GM19023 (cell line): ENCODE measurements at regions not wholly inside any gene's neighbourhood (a gene's known extent, or its start where the extent isn't known, plus 50 kb on each side); places are given as distances from the start of the nearest gene placed in this dataset.
"Not testable (repeated sequence)": the region's sequence is repeated elsewhere in the genome, so short reads cannot be mapped to it uniquely, and the experiment has no call there.

Experiments used
- ATAC-seq: cut with Tn5 transposase; IDR thresholded peaks from one replicate; pipeline ENCODE4 v1.9.1; 2021; ENCODE audit warnings: mild to moderate bottlenecking, moderate library complexity; ENCODE audit not compliant: unreplicated experiment

DNA sequence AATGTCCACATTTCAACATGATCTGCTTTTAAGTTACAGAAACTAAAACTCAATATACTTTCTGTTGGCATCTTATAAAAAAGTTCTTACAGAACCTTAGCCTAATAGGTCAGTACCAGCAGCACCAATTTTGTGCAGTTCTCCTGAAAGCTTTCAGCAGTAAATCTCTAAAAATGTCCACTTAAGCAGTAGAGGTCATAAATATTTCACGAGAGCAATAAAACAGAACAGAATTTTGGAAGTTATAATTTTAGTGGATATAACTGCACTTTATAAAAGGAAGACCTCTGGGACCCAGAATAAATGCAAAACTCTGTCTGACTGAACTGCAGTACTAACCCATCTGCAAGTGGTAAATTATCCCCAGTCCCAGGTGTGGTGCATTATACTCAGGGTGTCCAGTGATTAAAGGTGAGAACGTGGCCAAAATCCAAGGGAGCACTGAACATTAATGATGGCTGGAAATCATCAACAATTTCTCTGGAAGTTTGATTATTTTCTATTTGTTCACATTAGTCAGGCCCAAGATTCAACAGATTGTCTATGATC is 172.6 kb upstream of the RSPO3 start:
- ATAC-seq: no peak

DNA sequence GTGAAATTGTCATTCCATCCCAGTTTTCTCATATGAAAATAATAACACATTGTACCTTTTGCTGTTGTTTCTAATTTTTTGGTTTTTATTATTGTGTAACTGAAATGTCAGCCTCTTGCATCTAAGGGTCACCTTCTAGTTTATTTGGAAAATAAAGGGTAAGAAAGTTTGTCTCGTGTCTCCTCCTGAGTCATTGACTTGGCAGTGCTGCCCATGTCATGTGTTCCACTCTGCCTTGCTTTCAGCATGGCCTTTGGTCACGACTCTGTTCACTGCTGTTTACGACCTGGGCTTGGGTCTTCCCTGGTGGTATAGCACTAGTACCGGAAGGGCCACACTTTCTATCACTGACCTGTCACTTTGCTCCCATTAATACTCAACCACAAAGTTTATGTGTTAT is 171.4 kb upstream of the RSPO3 start:
- ATAC-seq: no peak

DNA sequence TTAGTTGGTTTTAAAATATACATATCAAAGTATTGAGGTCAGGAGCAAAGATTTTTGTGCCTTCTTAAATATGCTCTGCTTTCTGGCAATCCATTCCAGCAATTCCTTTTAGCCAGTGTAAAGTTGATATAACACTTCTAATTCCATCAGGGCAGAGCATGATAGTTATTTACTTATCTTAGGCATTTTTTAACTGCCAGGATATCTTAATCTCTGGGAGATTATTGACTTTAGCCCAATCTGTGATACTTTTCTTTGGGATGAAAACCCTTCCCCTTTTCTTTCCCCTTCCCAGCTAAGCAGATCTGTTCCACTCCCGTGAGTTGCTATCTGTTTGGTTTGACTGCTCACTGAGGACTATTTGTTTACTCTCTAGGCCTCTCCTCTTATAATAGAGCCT is 168.7 kb upstream of the RSPO3 start:
- no peak for ATAC-seq

DNA sequence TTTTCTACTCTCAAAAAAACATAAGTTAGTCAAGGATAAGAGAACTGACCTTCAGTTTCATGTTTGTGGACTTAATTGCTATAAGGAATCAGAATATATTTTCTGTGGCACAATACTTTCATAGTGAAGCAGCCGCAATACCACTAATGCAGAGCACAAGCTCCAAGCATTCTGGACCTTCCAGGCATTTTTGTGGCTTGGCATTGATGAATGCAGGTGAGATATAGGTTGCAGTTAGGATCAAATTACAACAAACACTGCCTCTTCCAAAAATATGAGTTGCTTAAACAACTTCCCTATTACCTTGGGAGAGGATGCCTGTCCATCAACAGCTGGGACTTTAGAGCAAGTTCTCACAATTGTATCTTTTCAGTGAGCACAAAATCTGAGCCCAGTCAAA is 162.8 kb upstream of the RSPO3 start:
- ATAC-seq: no peak

DNA sequence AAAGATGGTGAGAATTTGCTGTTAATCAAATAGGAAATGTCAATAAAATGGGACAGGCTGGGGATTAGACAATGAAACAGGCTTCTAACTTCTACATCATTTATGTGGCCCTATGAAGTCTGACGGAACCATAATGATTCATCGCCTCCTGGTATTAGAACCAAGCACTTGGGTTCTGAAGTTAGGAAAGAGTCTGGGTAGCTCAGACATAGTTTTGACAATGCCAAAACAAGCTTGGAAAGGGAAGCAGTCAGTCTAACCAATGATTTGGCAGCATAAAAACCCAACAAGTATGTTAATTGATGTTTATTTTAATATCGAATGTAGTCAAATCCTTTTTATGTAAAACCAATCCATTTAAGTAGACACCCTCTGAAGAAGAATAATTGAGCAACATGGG is 160.8 kb upstream of the RSPO3 start:
- no peak for ATAC-seq

DNA sequence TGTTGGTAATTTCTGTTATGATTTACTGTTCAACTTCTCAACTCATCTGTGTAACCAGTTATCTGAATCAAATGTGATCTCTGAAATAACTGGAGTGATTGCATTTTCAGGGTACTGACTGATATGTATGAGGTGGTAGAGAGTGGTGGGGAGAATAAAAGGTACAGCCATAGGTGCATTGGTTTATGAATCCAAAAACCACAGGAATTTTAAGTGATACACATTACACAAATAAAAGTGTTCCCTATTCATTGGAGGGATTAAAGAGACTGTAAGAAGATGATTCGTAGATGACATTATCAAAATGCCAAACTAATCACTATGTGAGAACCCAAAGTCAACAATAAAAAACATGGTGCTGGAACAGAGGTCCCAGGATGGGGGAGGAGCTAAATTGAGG is 158.7 kb upstream of the RSPO3 start:
- no peak for ATAC-seq

DNA sequence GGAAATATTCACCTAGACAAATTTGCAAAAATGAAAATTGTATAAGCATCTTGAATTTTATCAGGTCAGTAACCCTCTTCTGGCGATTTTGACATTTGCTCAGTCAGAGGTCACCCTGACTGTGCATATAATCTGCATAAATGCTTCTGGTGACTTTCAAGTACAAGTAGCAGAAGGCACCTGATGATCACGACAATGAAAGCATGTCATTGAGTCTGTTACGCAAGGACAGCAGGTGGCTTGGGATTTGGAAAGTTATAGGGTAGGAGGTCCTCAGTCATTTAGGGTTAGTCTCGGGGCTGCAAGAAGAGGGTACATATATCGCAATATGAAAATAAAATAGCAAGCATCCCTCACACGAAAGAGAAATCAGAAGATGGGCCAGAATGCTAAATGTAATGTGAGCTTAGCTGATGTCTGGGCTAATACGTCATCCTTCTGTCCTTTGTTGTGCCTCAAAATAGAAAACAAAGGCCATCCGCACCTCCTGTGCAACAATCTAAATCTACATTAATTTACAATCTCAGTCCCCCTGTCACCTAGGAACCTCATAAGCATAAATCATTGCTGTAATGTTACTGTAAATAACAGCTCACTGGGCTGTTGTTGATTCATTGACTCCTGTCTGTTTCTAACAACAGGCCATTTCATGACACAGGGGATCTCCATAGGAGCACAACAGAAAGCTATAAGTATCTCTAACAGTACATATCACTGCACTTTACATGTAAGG is 155.2 kb upstream of the RSPO3 start:
- no peak for ATAC-seq

DNA sequence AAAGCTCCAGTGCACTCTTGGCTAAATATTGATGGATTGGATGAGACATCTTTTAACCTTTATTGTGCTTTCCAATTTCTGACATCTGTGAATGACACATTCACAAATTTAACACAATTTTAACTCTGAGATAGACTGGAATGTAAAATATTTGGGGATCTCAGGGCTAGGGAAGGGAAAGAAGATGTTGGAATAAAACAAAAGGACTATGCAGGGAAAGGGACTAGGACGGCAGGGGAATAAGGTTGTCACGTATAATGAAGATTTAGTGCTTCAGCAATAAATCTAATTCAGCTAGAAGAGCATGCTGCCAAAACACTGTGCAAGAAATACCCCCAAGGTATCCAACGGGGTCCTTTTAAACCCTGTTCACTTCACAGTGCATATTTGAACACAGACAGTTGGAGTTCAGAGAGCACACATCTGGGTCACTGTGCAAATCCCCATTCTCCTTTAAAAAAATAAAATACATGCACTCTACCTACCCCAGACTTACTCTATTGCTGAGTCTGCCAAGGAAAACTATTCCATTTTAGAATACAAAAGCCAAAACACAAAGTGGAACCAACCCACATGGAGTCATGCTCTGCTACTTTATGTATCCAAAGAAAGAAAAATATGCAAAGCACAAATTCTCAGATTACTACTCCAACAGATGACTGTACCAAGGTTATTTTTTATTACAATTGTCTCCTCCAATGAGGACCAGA is 151.0 kb upstream of the RSPO3 start:
- no peak for ATAC-seq

DNA sequence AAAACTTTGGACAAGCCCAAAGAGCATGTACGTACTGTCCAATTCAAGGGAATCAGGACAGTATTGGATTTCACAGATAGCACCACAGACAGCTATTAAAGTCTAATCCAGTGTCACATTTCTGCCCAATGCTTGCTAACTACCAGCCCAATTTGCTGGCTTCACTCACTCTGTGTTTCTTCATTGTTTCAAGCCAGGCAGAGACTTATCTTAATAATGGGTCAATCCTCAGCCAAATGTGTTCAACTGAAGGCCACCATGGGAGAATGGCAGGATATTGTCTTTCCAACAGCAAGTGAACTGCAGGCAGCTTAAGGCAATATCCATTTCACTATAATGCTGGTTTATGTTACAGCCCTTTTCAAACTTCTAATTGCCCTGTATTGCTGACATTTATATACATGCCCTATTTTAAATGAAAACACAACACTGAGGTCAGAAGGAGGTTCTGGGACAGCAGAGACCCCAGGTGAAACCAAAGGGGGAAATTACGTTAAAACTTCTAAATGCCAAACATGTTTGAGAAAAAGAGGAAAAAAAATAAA is 142.1 kb upstream of the RSPO3 start:
- no peak for ATAC-seq

DNA sequence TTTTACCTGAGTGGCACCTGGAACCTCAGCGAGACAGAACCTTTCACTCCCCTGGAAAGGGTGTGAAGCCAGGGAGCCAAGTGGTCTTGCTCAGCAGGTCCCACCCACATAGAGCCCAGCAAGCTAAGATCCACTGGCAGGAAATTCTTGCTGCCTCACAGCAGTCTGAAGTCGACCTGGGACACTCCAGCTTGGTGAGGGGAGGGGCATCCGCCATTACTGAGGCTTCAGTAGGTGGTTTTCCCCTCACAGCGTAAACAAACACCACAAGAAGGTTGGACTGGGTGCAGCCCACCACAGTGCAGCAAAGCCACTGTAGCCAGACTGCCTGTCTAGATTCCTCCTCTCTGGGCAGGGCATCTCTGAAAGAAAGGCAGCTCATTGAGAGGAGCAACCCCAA is 134.7 kb upstream of the RSPO3 start:
- ATAC-seq: no peak

DNA sequence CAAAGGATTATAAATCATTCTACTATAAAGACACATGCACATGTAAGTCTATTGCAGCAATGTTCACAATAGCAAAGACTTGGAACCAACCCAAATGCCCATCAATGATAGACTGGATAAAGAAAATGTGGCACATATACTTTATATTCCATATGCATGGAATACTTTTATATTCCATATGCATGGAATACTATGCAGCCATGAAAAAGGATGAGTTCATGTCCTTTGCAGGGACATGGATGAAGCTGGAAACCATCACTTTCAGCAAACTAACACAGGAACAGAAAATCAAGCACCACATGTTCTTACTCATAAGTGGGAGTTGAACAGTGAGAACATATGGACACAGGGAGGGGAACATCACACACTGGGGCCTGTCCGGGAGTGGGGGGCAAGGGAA is 130.3 kb upstream of the RSPO3 start:
- ATAC-seq: not testable (repeated sequence)

DNA sequence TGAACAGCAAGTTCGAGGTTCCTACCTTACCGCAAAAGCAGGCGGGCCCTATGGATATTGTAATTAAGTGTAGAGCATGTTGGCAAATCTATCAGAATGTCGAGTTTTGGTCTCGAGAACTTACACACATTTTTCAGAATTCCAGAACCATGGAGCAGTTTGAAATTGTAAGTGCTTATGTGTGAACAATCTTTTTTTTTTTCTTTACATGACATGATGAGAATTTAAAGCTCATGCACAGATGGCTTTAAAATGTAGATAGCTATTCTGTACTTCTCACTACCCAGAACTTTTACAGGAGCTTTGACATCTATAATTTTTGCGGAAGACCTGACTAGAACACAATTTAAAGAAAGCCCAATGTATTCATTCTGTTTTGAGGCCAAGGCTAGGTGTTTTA is 117.8 kb upstream of the RSPO3 start:
- no peak for ATAC-seq

DNA sequence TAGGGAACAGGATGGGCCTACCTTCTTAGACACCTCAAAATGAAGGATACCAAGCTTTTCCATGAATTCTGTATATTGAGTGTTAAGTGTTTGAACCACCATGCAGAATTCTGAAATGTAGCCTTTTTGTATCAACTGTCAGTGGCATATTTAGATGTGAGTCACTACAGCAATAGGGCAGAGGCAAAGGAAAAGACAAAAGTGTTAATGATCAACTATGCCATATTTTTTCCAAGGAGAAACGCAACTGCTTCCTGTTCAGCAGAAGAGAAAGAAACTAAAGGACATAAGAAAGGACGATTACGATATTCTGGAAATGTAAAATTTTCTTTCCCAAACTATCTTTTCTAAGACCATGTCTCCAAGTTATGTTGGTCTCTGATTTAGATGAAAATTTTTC is 104.6 kb upstream of the RSPO3 start:
- no peak for ATAC-seq

DNA sequence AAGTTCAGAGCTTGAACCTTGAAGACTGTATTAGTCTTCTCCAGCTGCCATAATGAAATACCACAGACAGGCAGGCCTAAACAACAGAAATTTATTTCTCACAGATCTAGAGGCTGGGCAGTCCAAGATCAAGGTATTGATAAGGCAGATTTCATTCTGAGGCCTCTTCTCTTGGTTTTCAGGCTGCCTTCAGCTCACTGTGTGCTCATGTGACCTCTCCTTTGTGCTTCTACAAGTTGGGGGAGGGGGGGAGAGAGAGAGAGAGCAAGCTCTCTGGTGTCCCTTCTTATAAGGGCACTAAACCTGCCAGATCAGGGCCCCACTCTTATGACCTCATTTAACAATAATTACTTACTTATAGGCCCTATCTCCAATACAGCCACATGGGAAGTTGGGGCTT is 102.6 kb upstream of the RSPO3 start:
- ATAC-seq: no peak

DNA sequence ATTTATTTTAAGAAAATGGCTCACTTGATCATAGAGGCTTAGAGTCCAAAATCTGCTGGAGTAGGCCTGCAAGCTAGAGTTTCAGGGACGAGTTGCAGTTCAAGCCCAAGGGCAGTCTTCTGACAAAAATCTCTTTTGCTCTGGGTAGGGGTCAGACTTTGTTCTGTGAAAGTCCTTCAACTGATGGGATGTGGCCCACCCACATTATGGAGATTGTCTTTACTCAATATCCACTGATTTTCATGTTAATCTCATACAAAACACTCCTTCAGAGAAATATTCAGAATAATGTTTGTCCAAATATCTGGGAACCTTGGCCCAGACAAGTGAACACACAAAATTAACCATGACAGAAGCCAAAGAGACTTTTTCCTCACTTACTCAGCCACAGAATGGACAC is 98.6 kb upstream of the RSPO3 start:
- no peak for ATAC-seq

DNA sequence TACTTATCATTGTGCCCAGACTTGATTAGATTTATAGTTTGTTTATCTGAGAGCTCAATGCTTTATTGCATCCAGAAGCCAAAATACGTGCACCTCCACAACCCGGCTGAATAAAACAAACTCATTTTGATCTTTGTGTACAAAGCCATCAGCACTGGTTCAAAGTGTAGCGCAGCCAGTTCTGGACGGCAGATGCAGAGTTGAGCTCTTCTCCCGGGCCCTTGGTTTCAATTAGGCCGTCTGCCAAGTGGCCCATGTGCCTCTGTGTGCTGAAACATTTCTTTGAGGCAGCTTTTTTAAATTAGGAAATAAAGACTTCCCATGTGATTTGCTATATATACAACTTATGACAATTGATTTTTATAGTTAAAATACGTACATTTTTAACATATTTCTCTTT is 96.2 kb upstream of the RSPO3 start:
- no peak for ATAC-seq

DNA sequence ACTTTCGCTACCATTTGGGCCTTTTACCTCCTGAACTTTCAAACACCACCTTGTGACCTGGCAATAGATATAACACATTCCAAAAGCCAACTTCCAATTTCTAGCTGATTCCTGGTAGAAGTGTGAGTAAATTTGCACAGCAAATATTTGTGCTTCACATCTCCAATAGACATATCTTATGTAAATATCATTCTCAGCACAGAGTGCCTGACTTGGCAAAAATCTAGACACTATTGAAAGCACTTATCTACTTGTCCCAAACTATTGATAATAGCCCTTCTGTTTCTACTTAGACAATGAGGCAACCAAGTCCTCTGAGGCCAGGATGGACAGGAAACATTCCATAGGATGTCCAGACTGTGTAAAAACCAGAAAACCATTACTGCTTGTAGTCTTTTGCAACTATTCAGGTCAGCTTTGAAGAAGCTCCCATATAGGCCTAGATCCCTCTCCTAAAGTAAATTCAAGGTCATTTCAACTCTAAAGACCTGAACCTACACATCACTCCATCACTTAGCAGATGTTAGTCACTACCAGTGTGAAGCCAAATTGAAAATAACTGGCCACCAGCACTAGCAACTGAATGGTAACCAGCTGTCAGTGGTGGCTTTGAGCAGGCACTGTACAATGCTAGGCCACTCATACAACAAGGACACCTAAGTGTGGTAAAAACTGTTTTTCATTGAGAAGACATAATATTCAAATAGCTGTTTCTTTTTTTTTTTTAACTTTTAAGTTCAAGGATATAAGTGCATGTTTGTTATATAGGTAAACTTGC is 95.3 kb upstream of the RSPO3 start:
- no peak for ATAC-seq

DNA sequence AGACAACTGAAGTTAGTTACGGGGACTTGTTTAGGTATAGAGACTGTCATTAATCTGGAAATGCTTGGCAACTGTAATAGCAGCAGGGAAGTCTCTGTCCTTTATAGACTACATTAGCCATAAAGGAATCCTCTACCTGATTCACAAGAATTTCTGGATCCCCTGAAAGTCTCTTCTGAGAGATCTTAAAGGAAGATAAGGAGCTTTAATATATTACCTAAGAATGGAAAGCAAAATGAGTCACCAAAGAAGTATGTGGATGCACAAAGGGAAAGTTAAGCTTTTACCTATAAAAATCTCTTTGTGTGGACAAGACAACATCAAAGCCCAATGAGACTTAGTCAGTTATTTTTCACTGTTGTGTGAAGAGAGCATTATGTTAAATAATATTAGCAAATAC is 92.2 kb upstream of the RSPO3 start:
- no peak for ATAC-seq

DNA sequence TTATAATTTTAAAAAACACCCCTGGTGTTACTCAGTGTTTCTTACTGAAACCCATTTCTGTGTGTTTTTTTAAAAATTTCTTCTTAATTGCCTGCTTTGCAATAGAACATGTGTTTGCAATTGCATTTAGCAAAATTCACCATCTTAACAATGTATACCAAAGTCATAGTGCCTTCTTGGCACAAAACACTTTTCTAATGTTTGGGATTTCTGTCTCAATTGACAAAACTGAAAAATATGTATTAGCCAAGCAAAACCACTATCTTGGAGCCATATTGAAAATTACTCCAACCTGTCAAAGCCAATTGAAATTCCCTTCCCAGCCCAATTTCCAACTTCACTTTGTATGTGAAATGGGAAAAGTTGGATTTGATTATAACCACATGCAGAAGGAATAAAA is 88.4 kb upstream of the RSPO3 start:
- ATAC-seq: no peak

DNA sequence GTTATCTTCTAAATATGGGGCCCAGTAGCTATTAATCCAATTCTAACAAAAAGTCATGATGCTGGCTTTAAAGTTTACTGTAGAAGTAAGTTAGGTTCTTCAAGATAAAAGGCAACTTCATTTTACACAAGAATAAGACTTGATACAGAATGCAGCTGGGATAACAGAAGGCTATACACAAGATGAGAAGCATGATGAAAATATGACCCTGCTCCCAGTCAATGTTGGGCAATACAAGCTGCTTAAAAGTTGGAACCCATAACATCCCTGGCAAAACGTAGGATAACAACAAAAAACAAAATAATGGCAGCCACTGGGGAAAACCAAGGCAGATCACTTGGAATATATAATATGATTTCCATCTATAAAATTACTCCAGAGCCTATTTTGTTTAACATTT is 87.6 kb upstream of the RSPO3 start:
- no peak for ATAC-seq

DNA sequence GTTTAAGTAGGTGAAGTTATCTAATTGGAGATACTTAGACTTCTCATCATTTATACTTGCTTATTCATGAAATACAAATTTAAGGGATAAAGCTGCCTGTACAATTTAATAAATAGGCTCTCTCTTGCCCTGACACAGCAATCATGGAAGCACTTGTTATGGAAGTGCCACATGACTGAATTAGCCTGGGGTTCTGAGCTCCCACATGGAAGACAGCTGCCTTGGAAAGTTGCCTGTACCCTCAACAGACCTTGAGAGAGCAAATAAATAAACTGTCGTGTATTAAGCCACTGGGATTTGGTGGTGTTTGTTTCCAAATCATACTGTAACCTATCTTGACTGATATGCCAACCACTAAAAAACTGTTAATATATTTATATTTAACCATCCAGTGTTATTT is 87.0 kb upstream of the RSPO3 start:
- ATAC-seq: no peak

DNA sequence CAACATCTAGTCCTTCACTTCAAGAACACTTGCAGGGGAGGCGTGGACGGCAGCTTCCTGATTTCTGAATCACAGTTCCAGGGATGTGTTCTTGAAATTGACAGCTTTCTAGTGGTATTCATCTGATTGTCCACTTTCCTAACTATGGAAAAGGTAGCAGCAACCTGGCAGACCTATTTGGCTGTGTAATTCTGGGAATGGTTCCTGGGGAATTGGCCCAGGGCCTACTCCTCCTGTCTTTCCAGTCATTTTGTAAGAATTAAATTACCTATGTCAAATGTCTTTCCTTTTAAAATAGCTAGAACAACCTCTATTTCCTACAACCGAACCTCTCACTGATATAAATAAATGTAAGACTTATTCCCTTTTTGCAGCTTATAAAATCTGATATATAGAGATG is 85.5 kb upstream of the RSPO3 start:
- ATAC-seq: no peak
